Fibroblast of pulmonary artery (primary cell): ENCODE measurements at regions not wholly inside any gene's neighbourhood (a gene's known extent, or its start where the extent isn't known, plus 50 kb on each side); places are given as distances from the start of the nearest gene placed in this dataset.

Experiments
- DNase-seq: peaks from one replicate; pipeline ENCODE4 v3.0.0-alpha.2; 2010; ENCODE audit warnings: low read depth
- H3K4me3 ChIP-seq: replicated peaks from 2 replicates; pipeline ENCODE4 v1.5.1; 2011; ENCODE audit warnings: low read depth, mild to moderate bottlenecking, control low read depth, low read length, moderate library complexity
- TF ChIP-seq, protein P1 (sequence below): IDR thresholded peaks from 2 replicates; pipeline ENCODE4 v1.5.1; 2011; ENCODE audit warnings: mild to moderate bottlenecking, control low read depth, low read length, inconsistent platforms; ENCODE audit errors: missing control alignments

DNA sequence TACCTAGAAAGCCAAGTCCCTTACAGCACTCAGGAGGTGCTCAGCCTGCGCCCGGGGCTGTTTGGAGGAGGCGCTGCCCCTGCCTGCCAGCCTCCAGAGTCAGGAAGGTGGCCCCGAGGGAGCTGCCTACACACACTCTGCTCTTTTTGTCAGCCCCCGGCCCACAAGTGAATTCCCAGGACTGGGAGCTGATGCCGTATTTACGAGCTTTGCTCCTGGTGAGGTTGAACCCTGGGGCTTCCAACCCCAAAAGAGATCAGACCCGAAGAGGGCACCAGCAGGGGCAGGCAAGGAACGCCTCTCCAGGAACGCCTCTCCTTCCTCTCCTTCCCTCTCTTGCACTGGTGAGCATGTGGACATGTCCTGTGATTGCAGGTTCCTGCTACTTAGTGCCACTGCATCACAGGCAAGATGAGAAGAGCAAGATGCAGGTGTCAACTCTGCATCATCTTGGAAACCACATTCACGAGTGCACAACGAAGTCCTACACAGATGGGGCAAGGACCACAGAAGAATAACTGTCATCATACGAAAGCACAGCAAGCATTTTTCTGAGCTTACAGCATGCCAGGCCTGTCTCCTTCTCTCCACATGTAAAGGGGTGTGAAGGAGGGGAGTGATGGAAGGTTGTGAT, 126.7 kb downstream of the NDUFA10 start:
- TF ChIP-seq, protein P1, sequence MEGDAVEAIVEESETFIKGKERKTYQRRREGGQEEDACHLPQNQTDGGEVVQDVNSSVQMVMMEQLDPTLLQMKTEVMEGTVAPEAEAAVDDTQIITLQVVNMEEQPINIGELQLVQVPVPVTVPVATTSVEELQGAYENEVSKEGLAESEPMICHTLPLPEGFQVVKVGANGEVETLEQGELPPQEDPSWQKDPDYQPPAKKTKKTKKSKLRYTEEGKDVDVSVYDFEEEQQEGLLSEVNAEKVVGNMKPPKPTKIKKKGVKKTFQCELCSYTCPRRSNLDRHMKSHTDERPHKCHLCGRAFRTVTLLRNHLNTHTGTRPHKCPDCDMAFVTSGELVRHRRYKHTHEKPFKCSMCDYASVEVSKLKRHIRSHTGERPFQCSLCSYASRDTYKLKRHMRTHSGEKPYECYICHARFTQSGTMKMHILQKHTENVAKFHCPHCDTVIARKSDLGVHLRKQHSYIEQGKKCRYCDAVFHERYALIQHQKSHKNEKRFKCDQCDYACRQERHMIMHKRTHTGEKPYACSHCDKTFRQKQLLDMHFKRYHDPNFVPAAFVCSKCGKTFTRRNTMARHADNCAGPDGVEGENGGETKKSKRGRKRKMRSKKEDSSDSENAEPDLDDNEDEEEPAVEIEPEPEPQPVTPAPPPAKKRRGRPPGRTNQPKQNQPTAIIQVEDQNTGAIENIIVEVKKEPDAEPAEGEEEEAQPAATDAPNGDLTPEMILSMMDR = no peak
- no peak for DNase-seq
- H3K4me3 ChIP-seq = no peak overlapping the region

DNA sequence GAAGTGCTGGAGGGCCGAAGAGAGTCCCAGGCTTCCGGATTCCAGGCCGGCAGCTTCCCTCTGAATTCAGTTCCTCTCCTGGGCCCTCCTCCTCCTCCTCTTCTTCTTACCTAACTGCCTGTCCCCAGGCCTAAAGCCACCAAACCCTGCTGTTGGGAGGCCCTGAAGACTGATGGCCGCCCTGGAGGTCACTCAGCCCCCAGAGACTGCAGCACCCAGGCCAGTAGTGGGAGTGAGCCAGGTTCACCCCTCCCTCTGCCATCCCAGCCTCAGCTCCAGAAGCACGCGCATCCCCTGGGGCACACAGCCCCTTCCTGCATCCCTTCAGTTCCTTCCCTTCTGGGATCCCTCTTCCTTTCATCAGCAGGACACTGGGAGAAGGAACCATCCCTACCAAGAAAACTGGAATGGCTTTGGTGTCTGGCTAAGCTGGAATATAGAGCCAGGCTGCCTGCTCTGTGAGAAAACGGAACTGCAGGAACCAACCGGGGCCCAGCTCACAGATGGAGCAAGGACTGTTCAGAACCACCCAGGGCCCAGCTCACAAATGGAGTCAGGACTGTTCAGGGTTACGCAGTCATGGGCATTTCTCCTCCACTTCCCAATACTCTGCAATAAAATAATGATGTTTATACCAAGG, 127.4 kb downstream of the NDUFA10 start:
- no peak for DNase-seq
- TF ChIP-seq, protein P1 = no peak
- H3K4me3 ChIP-seq = no peak overlapping the region

DNA sequence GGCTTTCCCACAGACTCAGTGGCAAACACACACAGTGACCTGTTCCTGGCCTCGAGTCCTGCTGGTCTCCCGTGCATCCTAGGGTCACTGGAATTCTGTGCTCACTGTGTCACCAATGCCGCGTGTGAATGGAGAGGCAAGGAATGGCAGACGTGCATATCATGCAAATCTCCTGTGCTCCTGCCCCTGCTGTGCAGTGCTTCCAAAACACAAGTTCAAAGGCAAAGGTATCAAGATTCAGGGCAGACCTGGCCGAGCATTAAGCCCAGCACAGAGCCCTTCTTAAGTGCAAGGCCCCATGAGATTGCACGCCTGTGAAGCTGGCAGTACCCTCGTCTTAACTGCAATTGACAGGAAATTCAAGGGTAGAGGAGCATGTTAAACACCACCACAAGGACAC, 129.1 kb downstream of the NDUFA10 start:
- DNase-seq = no peak
- H3K4me3 ChIP-seq = no peak overlapping the region
- TF ChIP-seq, protein P1 = no peak

DNA sequence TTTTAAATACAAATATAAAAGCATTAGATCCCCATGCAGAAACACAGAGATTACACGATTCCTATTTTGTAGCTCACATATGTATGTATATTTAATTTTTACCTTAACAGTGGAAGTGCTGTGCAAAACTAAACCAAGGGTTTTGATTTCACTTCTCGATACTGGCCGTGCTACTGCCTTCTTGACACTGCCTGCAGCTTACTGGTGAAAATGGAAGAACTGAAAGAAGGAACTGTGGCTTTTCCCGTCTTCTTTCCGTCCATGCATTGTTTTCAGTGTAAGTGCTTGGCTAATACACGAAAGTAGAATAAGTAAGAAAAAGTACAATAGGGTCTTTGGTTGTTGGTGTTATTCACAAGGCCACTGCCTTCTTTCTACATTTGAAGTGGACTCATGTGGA, 129.5 kb downstream of the NDUFA10 start:
- TF ChIP-seq, protein P1 = no peak
- no peak for DNase-seq
- no peak overlapping the region for H3K4me3 ChIP-seq

DNA sequence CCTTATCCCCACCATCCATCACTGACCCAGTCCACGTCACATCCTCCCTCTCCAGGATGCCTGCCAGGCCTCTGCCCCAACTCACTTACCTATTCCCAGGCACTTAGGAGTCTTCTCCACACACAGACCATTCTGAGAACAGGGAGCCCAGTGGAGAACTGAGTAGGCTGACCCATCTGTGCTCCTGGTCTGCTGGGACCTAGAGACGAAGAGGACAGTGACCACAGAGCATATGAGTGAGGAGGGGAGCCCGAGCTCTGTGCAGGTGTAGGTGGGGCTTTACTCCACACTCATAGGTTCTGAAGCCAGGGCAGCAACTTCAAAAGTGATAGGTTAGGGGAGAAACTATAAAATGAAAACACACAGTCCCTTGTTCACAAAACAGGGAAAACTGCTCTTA, 130.0 kb downstream of the NDUFA10 start:
- no peak overlapping the region for H3K4me3 ChIP-seq
- no peak for DNase-seq
- TF ChIP-seq, protein P1 = no peak

DNA sequence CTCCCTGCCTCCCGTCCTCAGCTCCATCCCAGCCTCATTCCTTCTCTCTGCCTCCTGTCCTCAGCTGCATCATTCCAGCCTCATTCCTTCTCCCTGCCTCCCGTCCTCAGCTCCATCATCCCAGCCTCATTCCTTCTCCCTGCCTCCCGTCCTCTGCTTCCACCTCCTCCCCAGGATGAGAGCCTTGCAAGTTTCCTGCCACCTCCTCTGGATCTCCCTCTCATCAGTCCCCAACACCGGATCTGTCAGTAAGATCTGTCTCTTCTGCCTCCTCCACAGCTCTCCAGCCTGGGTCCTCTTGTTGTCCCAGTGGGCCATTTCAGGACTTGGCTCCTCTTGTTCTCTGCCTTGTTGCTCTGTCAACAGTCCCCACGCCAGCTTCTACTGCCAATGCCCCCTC, 130.9 kb downstream of the NDUFA10 start:
- DNase-seq = no peak
- TF ChIP-seq, protein P1 = no peak

DNA sequence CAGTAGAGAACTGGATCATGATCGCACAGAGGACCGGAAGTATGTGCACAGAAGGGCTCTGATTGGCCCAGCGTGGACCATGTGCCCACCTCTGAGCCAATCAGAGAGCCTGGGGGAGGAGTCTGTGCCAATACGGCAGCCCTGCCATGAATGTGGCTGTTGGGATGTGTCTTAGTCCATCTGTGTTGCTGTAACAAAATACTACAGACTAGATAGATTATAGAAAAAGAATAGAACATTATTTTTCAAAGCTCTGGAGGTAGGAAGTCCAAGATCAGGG, 132.0 kb downstream of the NDUFA10 start:
- no peak overlapping the region for H3K4me3 ChIP-seq
- DNase-seq = no peak
- TF ChIP-seq, protein P1 = no peak

More for the DNA sequence above, 130.9 kb downstream of the NDUFA10 start:
- H3K4me3 ChIP-seq = no peak overlapping the region
